ENCODE measurements at regions not wholly inside any gene's neighbourhood (a gene's known extent, or its start where the extent isn't known, plus 50 kb on each side); places are given as distances from the start of the nearest gene placed in this dataset.

DNA sequence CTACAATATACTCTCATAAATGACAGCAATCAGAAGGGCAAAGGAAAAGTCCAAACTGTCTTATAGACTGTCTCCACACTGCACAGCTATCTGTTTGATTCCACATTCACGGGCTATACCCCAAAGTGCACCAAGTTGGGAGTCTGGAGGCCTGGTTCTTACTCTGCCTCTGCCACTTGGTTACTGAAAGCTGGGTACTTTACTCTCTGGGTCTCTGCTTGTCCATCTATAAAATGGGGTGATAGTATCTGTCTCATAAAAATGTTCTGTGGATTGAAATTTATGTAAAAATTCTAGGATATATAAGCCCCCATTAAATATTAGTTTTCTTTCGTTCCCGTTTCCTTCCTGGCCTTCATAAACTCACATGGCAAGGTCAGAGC, 86.5 kb downstream of the CD164 start:
- TF ChIP-seq POLR2A (IDR thresholded peaks at IDR 0.05), result no peak
- TF ChIP-seq, protein P1, sequence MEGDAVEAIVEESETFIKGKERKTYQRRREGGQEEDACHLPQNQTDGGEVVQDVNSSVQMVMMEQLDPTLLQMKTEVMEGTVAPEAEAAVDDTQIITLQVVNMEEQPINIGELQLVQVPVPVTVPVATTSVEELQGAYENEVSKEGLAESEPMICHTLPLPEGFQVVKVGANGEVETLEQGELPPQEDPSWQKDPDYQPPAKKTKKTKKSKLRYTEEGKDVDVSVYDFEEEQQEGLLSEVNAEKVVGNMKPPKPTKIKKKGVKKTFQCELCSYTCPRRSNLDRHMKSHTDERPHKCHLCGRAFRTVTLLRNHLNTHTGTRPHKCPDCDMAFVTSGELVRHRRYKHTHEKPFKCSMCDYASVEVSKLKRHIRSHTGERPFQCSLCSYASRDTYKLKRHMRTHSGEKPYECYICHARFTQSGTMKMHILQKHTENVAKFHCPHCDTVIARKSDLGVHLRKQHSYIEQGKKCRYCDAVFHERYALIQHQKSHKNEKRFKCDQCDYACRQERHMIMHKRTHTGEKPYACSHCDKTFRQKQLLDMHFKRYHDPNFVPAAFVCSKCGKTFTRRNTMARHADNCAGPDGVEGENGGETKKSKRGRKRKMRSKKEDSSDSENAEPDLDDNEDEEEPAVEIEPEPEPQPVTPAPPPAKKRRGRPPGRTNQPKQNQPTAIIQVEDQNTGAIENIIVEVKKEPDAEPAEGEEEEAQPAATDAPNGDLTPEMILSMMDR (IDR thresholded peaks at IDR 0.05), result no peak

Measured in heart left ventricle (tissue), 13 donors.